ENCODE measurements at regions not wholly inside any gene's neighbourhood (a gene's known extent, or its start where the extent isn't known, plus 50 kb on each side); places are given as distances from the start of the nearest gene placed in this dataset.
"Not testable (repeated sequence)": the region's sequence is repeated elsewhere in the genome, so short reads cannot be mapped to it uniquely, and the experiment has no call there.

- no peak for DNase-seq
- in situ Hi-C loops (cut with MboI; ENCODE audit: low pct_unique_long_range_greater_than_20kb, low sequenced_read_pairs) = no loop called here
Measured at GRCh38 chr7:51446785-51447184, 130.2 kb upstream of the COBL start.

- no peak for DNase-seq
- in situ Hi-C loops (cut with MboI; ENCODE audit: low pct_unique_long_range_greater_than_20kb, low sequenced_read_pairs) = no loop called here
Measured at GRCh38 chr7:51446356-51446755, 129.7 kb upstream of the COBL start.

- no peak for DNase-seq
- in situ Hi-C loops (cut with MboI; ENCODE audit: low pct_unique_long_range_greater_than_20kb, low sequenced_read_pairs) = no loop called here
Measured at GRCh38 chr7:51444936-51445335, 128.3 kb upstream of the COBL start.

DNA sequence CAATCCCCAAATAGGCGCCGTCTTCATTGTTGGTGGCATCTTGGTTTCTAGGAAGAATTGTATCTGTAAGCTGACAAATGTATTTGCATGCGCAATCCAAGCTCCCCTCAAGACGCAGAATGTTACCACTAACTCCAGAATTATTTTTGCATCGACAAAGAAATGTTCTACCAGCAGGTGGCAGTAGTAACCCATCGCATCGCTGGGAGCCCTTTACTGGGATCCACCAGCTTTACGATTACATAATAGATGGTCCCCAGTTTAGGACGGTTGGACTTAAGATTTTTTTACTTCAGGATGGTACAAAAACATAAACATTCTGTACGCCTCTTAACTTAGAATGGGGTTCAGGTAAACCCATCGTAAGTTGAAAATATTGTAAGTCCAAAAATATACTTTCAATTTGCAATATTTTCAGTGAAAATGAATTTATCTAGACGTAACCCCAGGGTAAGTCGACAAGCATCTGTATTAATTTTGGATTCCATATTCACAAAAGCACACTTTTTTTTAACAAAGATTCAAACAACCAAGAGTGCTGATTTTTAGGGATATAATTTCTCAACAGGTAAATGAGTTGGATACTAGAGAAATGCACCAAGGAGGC lies 114.0 kb upstream of the COBL start:
- peak; percentile 57 for DNase-seq
- in situ Hi-C loops (cut with MboI; ENCODE audit: low pct_unique_long_range_greater_than_20kb, low sequenced_read_pairs) = no loop called here

GRCh38 chr7:51428217-51428887 lies 111.7 kb upstream of the COBL start:
- DNase-seq = no peak

DNA sequence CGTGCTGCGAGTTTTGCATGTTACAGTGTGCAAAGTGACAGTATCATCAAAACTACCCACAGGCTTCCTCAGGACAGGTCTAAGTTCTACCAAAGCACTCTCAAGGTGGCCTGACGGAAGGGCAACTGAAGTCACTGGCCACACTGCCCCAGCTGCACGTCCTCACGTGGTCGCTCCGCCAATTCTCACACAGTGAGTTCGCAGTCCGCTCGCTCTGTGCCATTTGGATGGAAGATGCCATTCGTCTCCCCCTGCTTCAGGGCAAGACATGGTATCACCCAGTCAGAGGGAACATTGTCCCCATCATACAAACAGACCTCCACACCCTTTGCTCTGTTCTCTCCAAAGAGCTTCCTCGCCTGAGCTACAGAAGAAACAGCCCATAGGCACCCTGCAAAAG lies 109.6 kb upstream of the COBL start:
- DNase-seq = no peak
- in situ Hi-C loops (cut with MboI; ENCODE audit: low pct_unique_long_range_greater_than_20kb, low sequenced_read_pairs) = no loop called here

More at GRCh38 chr7:51428217-51428887, 111.7 kb upstream of the COBL start:
- in situ Hi-C loops (cut with MboI; ENCODE audit: low pct_unique_long_range_greater_than_20kb, low sequenced_read_pairs) = no loop called here

DNA sequence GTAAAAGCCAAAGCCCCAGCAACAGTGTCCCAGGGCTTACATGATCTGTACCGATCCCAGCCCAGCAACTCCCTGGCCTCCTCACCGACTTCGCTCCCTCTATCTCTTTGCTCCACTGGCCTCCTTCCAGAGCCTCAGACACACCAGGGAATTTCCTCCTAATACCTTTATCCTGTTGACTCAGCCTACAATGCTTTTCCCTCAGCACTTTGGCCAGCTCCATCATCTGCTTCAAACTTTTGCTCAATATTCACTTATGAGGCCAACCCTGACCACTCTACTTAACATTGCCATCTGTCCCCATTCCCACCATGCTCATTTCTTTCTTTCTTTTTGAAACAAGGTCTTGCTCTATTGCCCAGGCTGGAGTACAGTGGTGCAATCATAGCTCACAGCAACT lies 93.3 kb upstream of the COBL start:
- in situ Hi-C loops (cut with MboI; ENCODE audit: low pct_unique_long_range_greater_than_20kb, low sequenced_read_pairs); DNase-seq: not testable (repeated sequence)

DNA sequence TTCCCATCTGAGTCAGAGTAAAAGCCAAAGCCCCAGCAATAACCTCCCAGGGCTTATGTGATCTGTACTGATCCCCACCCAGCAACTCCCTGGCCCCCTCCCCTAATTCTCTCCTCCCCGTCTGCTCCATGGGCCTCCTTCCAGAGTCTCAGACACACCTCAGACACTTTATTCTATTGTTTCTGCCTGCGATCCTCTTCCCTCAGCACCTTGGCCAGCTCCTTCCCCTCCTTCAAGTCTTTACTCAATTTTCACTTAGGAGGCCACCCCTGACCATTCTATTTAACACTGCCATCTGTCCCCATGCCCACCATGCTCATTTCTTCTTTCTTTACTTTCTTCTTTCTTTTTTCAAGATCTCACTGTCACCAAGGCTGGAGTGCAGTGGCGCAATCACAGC lies 81.0 kb upstream of the COBL start:
- DNase-seq; in situ Hi-C loops (cut with MboI; ENCODE audit: low pct_unique_long_range_greater_than_20kb, low sequenced_read_pairs): not testable (repeated sequence)

GRCh38 chr7:51393003-51393402 lies 76.4 kb upstream of the COBL start:
- in situ Hi-C loops (cut with MboI; ENCODE audit: low pct_unique_long_range_greater_than_20kb, low sequenced_read_pairs); DNase-seq: not testable (repeated sequence)

GRCh38 chr7:51389952-51390351 lies 73.3 kb upstream of the COBL start:
- in situ Hi-C loops (cut with MboI; ENCODE audit: low pct_unique_long_range_greater_than_20kb, low sequenced_read_pairs); DNase-seq: not testable (repeated sequence)

DNA sequence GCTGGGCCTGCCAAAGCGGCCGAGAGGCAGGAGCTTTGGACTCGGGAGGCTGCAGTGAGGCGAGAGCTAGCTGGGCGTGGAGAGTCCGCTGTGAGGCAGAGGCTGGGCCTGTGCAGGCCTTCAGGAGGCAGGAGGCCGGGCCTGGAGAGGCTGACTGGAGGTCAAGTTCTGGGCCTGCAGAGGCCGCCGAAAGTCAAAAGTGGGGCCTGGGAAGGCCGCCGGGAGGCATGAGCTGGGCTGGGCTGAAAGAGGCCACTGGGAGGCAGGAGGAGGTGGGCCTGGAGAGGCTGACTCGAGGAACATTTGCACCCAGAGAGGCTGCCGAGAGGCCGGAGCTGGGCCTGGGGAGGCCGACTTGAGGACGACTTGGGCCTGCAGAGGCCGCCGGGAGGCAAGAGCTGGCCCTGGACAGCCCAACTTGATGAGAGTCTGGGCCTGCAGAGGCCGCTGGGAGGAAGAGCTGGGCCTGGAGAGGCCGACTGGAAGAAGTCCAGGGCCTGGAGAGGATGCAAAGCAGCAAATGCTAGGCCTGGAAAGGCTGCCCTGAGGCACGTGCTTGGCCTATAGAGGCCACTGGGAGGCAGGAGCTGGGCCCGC lies 72.7 kb upstream of the COBL start:
- DNase-seq; in situ Hi-C loops (cut with MboI; ENCODE audit: low pct_unique_long_range_greater_than_20kb, low sequenced_read_pairs): not testable (repeated sequence)

- in situ Hi-C loops (cut with MboI; ENCODE audit: low pct_unique_long_range_greater_than_20kb, low sequenced_read_pairs); DNase-seq: not testable (repeated sequence)
Measured at GRCh38 chr7:51388241-51388640, 71.6 kb upstream of the COBL start.

- DNase-seq; in situ Hi-C loops (cut with MboI; ENCODE audit: low pct_unique_long_range_greater_than_20kb, low sequenced_read_pairs): not testable (repeated sequence)
Measured at GRCh38 chr7:51386806-51387568, 70.4 kb upstream of the COBL start.

DNA sequence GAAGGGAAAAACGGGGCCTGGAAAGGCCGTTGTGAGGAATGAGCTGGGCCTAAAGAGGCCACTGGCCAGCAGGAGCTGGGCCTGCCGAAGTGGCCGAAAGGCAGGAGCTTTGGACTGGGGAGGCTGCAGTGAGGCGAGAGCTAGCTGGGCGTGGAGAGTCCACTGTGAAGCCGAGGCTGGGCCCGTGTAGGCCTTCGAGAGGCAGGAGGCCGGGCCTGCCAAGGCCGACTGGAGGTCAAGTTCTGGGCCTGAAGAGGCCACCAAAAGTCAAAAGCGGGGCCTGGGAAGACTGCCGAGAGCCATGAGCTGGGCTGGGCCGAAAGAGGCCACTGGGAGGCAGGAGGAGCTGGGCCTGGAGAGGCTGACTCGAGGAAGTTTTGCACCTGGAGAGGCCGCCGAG lies 69.6 kb upstream of the COBL start:
- DNase-seq; in situ Hi-C loops (cut with MboI; ENCODE audit: low pct_unique_long_range_greater_than_20kb, low sequenced_read_pairs): not testable (repeated sequence)

DNA sequence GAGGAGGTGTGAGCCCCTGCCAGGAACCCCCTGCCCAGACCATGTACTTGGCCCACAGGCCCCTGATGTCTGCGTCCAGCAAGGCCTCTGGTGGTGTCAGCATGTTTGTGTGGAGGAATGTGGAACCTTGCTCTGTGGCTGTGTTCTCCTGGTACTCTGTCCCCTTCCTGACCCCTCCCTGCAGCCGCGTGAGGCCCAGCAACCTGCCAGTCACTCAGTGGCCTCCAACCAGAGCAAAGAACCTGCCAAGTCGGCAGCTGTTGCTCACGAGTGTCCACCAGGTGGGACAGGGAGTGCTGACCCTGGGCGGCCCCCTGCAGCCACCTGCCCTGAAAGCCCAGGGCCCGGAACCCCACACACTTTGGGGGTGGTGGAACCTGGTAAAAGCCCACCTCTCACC lies 65.6 kb upstream of the COBL start:
- in situ Hi-C loops (cut with MboI; ENCODE audit: low pct_unique_long_range_greater_than_20kb, low sequenced_read_pairs); DNase-seq: not testable (repeated sequence)

- in situ Hi-C loops (cut with MboI; ENCODE audit: low pct_unique_long_range_greater_than_20kb, low sequenced_read_pairs) = no loop called here
- no peak for DNase-seq
Measured at GRCh38 chr7:51376420-51377092, 59.9 kb upstream of the COBL start.

DNA sequence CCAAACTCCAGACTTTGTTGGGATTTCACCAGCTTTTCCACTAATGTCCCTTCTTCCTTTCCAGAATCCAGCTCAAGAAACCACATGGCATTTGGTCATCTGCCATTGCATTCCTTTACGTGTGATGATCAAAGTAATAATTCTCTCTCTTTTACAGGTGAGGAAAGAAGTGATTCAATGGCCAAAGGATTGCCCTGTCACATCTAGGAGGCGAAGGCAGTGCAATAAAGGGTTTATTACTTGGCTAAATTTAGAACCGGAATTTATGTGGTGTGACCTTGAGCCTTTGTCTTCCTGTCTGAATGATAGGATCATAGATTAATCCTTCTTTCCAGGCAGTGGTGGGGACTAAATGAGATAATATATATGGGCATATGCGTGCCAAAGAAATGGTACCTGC lies 58.3 kb upstream of the COBL start:
- in situ Hi-C loops (cut with MboI; ENCODE audit: low pct_unique_long_range_greater_than_20kb, low sequenced_read_pairs) = no loop called here
- DNase-seq = no peak

- DNase-seq; in situ Hi-C loops (cut with MboI; ENCODE audit: low pct_unique_long_range_greater_than_20kb, low sequenced_read_pairs): not testable (repeated sequence)
Measured at GRCh38 chr7:51373607-51374006, 57.0 kb upstream of the COBL start.

DNA sequence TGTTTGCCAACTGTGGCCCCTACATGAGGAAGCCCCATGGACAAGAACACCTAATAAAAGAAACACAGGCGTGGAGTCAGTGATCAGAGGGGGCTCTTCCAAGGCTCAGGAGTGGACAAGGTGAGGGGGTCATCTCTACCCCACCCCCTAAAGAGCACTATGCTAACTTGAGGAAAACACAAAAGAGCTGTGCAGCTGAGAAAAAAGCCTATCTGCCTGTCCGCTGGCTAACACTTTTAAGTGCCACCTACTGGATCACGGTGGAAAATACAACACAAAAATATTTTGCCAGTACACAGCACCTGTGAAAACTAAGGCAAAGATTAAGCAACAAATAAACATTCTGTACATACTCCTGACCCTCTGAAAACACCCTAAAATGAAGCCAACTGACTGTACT lies 53.1 kb upstream of the COBL start:
- no peak for DNase-seq
- in situ Hi-C loops (cut with MboI; ENCODE audit: low pct_unique_long_range_greater_than_20kb, low sequenced_read_pairs) = no loop called here
